AG09319 (cell line): ENCODE measurements at regions not wholly inside any gene's neighbourhood (a gene's known extent, or its start where the extent isn't known, plus 50 kb on each side); places are given as distances from the start of the nearest gene placed in this dataset.

Experiments used
- DNase-seq: peaks from one replicate; pipeline ENCODE4 v3.0.0-alpha.2; 2010; ENCODE audit warnings: low read depth; ENCODE audit errors: extremely low read depth
- CTCF ChIP-seq: IDR thresholded peaks from 2 replicates; pipeline ENCODE4 v1.5.1; 2011; ENCODE audit warnings: low read depth, mild to moderate bottlenecking, inconsistent platforms, low read length, moderate library complexity

- TF ChIP-seq CTCF: no peak
- DNase-seq: no peak
Observed at GRCh38 chr9:1647776-1648175, 367.4 kb upstream of the SMARCA2 start.

DNA sequence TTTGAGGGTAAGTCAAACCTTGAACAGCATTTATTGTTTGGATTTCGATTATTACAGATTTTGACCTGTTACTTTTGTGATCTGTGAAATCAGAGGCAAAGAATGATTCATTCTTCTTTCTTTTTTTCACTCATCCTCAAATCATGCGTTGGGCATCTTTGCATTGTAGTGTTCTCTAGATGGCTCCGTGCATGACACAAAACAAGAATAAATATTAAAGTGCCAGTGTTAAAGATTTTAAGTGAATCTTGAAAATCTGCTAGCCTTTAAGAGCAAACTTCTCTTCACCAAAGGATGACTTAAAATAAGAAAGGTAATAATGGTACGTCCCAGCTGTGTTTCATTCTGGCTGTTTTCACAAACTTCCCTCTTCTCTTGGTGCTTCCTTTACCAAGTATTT, 361.9 kb upstream of the SMARCA2 start:
- no peak for TF ChIP-seq CTCF
- DNase-seq: no peak

DNA sequence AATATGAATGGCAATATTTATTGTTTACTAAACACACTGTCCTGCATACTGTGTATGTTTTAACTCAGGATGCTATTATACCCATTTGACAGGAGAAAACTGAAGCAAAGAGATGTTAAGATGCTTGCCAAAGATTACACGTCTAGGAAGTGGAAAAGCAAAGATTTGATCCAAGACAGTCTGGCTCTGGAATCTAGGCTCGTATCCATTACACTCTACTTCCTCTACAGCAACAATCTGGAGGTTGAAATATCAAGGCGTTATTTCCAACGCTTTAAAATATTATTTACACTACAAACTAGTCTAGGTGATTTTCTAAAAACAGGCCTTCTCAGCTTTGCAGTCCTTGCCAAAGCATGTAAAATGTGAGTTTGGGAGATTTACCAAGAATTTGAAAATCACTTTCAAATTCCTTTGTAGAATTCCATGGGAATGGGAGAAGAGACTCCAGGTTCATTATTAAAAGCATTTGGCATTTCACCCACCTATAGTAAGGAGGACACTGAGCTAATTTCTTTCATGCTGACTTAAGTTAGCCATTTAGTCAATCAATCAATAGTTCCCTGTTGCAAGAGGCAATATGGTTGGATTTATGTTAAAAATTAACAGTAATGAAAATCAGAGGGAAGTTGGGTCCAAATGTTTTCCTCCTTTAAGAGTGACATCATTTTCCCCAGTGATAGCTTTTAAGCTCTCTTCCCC, 356.3 kb upstream of the SMARCA2 start:
- TF ChIP-seq CTCF: no peak

GRCh38 chr9:1659363-1659690, 355.8 kb upstream of the SMARCA2 start:
- no peak for TF ChIP-seq CTCF
- no peak for DNase-seq

More for the DNA sequence above, 356.3 kb upstream of the SMARCA2 start:
- DNase-seq: no peak

DNA sequence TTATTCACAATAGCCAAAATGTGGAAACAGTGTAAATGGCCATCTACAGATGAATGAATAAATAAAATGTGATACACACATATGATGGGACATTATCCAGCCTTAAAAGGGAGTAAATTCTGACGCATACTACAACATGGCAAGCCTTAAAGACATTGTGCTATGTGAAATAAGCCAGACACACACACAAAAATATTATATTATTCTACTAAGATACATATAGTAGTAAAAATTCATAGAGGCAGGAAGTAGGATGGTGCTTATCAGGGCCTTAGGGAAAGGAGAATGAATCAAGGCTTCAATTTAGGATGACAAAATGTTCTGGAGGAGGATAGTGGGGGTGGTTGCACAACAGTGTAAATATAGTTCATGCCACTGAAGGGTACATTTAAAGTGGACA, 346.7 kb upstream of the SMARCA2 start:
- DNase-seq: no peak
- no peak for TF ChIP-seq CTCF

- TF ChIP-seq CTCF: no peak
- no peak for DNase-seq
Observed at GRCh38 chr9:1673300-1673699, 341.8 kb upstream of the SMARCA2 start.

DNA sequence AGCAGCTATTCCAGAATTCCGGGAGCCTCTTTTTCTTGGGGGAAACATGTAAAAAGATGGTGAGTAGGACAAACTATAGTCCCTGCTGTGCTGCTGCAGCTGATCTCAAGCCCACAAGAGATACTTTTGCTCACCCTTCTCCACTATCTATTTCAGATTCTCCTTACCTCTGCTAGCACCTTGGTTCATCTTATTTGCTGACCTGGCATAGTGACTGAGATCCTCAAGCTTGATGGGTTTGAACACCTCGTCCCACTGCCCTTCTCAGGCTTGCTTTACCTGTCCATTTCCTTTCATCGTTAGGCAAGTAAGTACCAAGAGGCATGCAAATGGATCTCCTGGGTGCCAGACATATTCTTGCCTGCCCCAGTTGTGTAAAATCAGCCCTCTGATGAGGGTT, 338.4 kb upstream of the SMARCA2 start:
- no peak for TF ChIP-seq CTCF
- no peak for DNase-seq
